GM20000 (cell line): ENCODE measurements at regions not wholly inside any gene's neighbourhood (a gene's known extent, or its start where the extent isn't known, plus 50 kb on each side); places are given as distances from the start of the nearest gene placed in this dataset.

ENCODE experiments used
- DNase-seq: peaks from one replicate; pipeline ENCODE4 v3.0.0; 2012; ENCODE audit warnings: low spot score
- TF ChIP-seq, protein P1 (sequence below): IDR thresholded peaks from 2 replicates; pipeline ENCODE4 v1.5.1; 2012; ENCODE audit warnings: mild to moderate bottlenecking, control low read depth; ENCODE audit errors: extremely low read depth, missing control alignments

DNA sequence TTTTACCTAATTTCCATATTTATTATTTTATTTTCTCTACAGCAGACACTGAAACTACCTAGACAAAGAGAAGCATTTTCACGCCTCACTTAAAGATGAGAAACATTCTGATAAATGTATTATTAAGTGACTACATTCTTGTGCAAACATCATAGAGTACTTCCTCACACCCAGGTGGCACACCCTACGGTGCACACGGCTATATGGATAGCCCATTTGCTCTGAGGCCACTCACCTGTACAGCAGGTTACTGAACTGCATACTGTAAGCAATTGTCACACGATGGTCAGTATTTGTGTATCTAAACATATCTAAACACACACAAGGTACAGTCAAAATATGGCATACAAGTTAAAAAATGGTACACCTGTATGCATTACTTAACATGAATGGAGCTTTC lies 481.4 kb downstream of the CMPK2 start:
- DNase-seq = no peak
- TF ChIP-seq, protein P1, sequence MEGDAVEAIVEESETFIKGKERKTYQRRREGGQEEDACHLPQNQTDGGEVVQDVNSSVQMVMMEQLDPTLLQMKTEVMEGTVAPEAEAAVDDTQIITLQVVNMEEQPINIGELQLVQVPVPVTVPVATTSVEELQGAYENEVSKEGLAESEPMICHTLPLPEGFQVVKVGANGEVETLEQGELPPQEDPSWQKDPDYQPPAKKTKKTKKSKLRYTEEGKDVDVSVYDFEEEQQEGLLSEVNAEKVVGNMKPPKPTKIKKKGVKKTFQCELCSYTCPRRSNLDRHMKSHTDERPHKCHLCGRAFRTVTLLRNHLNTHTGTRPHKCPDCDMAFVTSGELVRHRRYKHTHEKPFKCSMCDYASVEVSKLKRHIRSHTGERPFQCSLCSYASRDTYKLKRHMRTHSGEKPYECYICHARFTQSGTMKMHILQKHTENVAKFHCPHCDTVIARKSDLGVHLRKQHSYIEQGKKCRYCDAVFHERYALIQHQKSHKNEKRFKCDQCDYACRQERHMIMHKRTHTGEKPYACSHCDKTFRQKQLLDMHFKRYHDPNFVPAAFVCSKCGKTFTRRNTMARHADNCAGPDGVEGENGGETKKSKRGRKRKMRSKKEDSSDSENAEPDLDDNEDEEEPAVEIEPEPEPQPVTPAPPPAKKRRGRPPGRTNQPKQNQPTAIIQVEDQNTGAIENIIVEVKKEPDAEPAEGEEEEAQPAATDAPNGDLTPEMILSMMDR = no peak

DNA sequence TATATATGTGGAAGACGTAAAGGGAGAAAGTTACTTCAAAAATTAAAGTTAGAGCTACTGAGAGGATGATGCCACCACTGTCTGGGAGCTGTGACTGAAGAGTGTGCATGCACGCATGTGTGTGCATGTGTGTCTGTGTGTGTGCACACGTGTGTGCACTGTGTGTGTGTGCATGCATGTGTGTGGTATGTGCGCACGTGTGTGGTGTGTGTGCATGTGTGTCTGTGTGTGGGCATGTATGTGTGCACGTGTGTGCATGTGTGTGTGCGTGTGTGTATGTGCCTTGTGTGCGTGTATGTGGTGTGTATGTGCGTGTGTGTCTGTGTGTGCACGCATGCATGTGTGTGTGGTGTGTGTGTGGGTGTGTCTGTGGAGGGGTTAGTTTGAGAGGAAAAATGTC lies 473.4 kb downstream of the CMPK2 start:
- no peak for DNase-seq
- TF ChIP-seq, protein P1 = no peak

DNA sequence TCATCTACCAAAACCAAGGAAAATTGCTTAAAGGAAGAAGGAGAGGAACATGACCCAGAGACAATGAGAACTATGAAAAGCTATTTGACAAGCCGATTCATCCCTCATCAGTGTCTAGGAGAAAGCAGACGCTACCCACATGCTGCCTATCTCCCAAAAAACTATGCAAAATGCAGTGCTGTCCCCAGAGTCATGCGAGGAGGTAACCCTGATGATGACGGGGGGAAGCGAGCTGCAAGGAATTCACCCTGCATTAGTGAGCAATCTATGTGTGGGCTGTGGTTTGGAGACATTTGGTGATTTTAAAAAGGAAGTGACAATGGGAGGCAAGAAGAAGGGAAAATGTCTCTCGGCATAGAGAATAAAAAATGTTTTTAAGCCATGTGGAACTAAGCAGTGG lies 472.7 kb downstream of the CMPK2 start:
- TF ChIP-seq, protein P1 = no peak
- peak; percentile 12 for DNase-seq

DNA sequence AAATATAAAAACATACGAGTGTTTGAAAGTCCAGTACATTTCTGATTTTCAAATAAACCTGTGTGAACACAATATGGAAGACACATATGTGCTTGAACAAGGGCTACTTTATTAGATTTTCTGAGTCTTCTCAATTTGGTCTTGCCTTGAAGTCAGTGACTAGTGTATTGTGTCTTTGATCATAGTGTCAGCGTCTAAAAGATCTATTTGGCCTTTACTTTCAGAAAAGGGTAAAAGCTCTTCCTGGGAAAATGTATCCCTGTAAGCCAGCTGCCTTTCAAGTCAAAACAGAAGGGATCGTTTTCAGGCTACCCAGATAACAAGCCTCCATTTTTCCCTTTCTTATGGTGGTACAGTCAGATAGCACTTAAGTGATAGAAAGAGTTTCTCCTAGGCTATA lies 471.9 kb downstream of the CMPK2 start:
- TF ChIP-seq, protein P1 = no peak
- DNase-seq = no peak

DNA sequence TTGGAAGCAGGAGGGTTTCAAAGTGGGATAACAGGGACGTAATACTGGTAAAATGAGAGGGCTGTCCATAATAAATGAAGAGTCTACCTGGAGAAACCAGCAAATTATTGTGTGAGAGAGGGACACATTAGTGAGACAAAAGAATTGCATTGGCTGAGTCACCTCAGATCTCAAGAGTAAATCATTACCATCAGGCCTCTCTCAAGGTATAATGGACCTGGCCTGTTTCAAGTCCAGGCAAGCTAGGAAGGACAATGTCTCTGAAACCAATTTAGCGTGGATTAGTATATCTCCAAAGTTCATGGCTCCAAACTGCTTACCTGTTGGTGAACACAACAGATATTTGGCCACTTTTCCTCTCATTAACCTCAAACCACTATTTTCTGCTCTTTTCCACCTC lies 471.4 kb downstream of the CMPK2 start:
- TF ChIP-seq, protein P1 = no peak

DNA sequence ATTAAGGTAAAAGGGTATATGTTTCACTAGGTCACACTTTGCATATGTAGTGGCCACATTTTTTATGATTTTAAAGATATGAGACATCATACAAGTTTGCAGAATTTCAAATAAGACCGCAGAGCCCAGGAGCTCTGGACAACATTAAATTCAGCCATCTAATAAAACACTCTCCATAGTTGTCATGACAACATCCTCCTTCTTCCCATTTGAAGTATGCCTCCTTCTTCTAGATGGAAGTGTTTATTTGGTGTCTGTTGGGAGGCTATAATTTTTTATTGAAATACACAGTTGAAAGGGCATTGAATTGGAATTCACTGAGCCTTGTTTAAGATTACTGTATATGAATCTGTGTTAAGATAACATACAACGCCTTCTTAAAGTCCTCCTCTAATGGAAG lies 467.3 kb downstream of the CMPK2 start:
- TF ChIP-seq, protein P1 = no peak
- DNase-seq = no peak

More for the DNA sequence above, 471.4 kb downstream of the CMPK2 start:
- DNase-seq = no peak

DNA sequence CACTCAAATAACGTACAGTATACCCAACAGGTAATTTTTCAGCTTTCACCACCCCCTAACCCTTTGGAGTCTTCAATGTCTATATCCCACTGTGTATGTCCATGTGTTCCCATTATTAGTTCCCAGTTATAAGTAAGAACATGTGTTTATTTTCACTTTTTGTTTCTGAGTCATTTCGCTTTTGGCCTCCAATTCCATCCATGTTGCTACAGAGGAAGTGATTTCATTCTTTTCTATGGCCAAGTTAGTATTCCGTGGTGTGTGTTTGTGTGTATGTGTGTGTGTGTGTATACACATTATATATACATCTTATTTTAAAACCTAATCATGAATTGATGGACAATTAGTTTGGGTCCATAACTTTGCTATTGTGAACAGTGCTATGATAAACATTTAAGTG lies 464.4 kb downstream of the CMPK2 start:
- TF ChIP-seq, protein P1 = no peak
- DNase-seq = no peak
